ENCODE measurements at regions not wholly inside any gene's neighbourhood (a gene's known extent, or its start where the extent isn't known, plus 50 kb on each side); places are given as distances from the start of the nearest gene placed in this dataset.
"Not testable (repeated sequence)": the region's sequence is repeated elsewhere in the genome, so short reads cannot be mapped to it uniquely, and the experiment has no call there.

- intact Hi-C loops (cut with DNase I): no loop called here
- DNase-seq (no peak), ATAC-seq (no peak)
These were observed 54.1 kb downstream of the FOXG1 start for GRCh38 chr14:28820677-28821076.

GRCh38 chr14:28821993-28822392 lies 55.4 kb downstream of the FOXG1 start:
- DNase-seq: no peak
- ATAC-seq: no peak
- intact Hi-C loops (cut with DNase I): no loop called here

GRCh38 chr14:28823245-28823644 lies 56.7 kb downstream of the FOXG1 start:
- no peak for ATAC-seq
- intact Hi-C loops (cut with DNase I): no loop called here
- DNase-seq: no peak

- DNase-seq (no peak), ATAC-seq (no peak)
- intact Hi-C loops (cut with DNase I): no loop called here
These were observed 63.5 kb downstream of the FOXG1 start for GRCh38 chr14:28830115-28830534.

- DNase-seq: no peak
- intact Hi-C loops (cut with DNase I): no loop called here
- no peak for ATAC-seq
These were observed 64.5 kb downstream of the FOXG1 start for GRCh38 chr14:28831126-28831525.

- intact Hi-C loops (cut with DNase I); ATAC-seq; DNase-seq: not testable (repeated sequence)
These were observed 76.0 kb downstream of the FOXG1 start for GRCh38 chr14:28842569-28842968.

GRCh38 chr14:28867571-28867970 lies 101.0 kb downstream of the FOXG1 start:
- no peak for DNase-seq
- ATAC-seq: no peak
- intact Hi-C loops (cut with DNase I): no loop called here

GRCh38 chr14:28870033-28870564 lies 103.5 kb downstream of the FOXG1 start:
- intact Hi-C loops (cut with DNase I): no loop called here
- no peak for ATAC-seq

GRCh38 chr14:28875934-28876571 lies 109.5 kb downstream of the FOXG1 start:
- ATAC-seq: no peak
- intact Hi-C loops (cut with DNase I): no loop called here

More at GRCh38 chr14:28870033-28870564, 103.5 kb downstream of the FOXG1 start:
- no peak for DNase-seq

GRCh38 chr14:28876572-28876945 lies 110.0 kb downstream of the FOXG1 start:
- DNase-seq (no peak), ATAC-seq (no peak)
- intact Hi-C loops (cut with DNase I): no loop called here

More at GRCh38 chr14:28875934-28876571, 109.5 kb downstream of the FOXG1 start:
- DNase-seq: no peak

GRCh38 chr14:28877923-28878322 lies 111.3 kb downstream of the FOXG1 start:
- intact Hi-C loops (cut with DNase I): no loop called here
- ATAC-seq: no peak
- no peak for DNase-seq

GRCh38 chr14:28879573-28879996 lies 113.0 kb downstream of the FOXG1 start:
- intact Hi-C loops (cut with DNase I): no loop called here
- ATAC-seq (no peak), DNase-seq (no peak)

- DNase-seq (no peak), ATAC-seq (no peak)
- intact Hi-C loops (cut with DNase I): no loop called here
These were observed 120.4 kb downstream of the FOXG1 start for GRCh38 chr14:28886940-28887339.

GRCh38 chr14:28895389-28895788 lies 128.8 kb downstream of the FOXG1 start:
- intact Hi-C loops (cut with DNase I): no loop called here
- no peak for ATAC-seq
- no peak for DNase-seq

GRCh38 chr14:28896337-28896736 lies 129.8 kb downstream of the FOXG1 start:
- DNase-seq (no peak), ATAC-seq (no peak)
- intact Hi-C loops (cut with DNase I): no loop called here

GRCh38 chr14:28901631-28902030 lies 135.0 kb downstream of the FOXG1 start:
- DNase-seq (no peak), ATAC-seq (no peak)
- intact Hi-C loops (cut with DNase I): no loop called here

- intact Hi-C loops (cut with DNase I): no loop called here
- DNase-seq (no peak), ATAC-seq (no peak)
These were observed 136.3 kb downstream of the FOXG1 start for GRCh38 chr14:28902930-28903329.

- DNase-seq (no peak), ATAC-seq (no peak)
- intact Hi-C loops (cut with DNase I): no loop called here
These were observed 144.9 kb downstream of the FOXG1 start for GRCh38 chr14:28911521-28911920.

GRCh38 chr14:28913056-28913455 lies 146.5 kb downstream of the FOXG1 start:
- no peak for ATAC-seq
- intact Hi-C loops (cut with DNase I): no loop called here
- no peak for DNase-seq

- ATAC-seq: no peak
- intact Hi-C loops (cut with DNase I): no loop called here
- no peak for DNase-seq
These were observed 159.5 kb downstream of the FOXG1 start for GRCh38 chr14:28926122-28926521.

GRCh38 chr14:28931999-28932398 lies 165.4 kb downstream of the FOXG1 start:
- intact Hi-C loops (cut with DNase I): no loop called here
- no peak for DNase-seq
- ATAC-seq: no peak

Measured in left cardiac atrium (tissue), 4 donors.